ENCODE measurements at regions not wholly inside any gene's neighbourhood (a gene's known extent, or its start where the extent isn't known, plus 50 kb on each side); places are given as distances from the start of the nearest gene placed in this dataset.
A peak's percentile ranks its signal among the peaks of the same experiment; 100 is the strongest.
"Not testable (repeated sequence)": the region's sequence is repeated elsewhere in the genome, so short reads cannot be mapped to it uniquely, and the experiment has no call there.

DNA sequence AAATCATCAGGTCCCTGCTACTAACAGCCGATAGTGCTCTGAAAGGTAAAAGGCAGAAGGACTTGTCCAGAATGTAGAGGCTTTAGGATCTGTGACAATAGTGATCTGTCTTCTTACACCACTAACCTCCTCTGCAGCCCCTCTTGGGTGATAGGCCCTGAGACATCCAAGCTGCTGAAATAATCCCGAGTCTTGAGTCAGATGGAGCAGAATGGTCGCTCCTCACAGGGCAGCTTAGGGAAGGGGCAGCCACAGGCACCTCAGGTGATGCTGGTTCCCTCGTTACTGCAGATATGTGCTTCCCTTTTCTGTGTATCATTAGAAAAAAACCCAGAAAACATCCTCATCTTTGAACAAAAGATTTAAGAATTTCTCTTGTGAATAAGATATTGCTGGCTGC lies 157.1 kb upstream of the DLX2 start:
- no peak for DNase-seq (ENCODE audit: low read depth)

DNA sequence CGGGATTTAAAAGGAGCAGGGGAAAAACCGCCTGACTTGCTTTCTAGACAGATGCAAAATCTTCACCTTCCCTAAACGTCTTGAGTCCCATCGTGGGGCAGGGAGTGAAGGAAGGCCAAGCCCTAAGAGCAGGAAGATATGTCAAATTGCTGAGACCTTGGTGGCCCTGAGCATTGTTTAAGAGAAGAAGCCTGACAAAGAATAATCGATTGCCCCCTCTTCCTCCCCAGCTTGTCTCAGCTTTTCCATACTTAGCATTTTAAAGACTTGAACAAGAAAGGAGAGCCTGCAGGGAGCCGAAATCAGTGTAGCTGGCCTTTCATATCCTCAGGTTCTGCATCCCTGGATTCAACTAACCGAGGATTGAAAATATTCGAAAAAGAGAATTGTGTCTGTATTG lies 157.6 kb upstream of the DLX2 start:
- no peak for DNase-seq (ENCODE audit: low read depth)

DNA sequence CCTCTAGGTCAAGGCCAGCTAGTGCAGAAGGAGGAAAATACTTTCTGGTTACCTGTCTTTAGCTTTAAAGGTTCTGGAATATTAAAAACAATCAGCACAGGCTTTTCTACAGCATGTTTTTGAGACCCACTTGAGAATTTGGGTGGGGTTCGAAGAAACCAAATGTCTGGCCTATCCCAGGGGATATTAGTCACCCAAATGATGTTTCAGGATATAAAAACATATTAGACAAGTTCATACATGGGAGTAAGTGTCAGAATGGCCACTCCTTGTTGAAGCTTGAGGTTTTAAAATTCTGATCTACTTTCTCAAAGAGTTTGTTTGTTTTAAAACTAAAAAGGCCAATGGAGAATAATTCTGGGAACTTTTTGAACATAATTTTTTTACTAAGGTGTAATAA lies 158.6 kb upstream of the DLX2 start:
- DNase-seq (ENCODE audit: low read depth): no peak

DNA sequence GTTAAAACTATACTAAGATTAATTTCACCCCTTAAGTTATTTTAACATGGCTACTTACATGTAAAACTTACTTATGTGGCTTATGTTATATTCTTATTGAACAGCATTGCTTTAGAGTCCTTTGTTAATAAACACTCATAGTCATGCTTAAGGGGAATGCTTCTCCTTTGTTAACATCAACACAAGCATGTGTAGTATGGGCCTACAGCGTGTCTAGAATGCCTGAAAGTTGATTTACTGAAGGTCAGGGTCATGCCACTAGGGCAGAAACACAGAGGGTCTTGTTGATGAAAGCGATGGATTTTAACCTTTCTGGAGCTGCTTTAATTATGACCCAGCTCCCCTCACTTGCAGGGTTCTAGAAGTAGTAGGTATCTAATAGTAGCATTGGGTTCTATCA lies 159.8 kb upstream of the DLX2 start:
- DNase-seq (ENCODE audit: low read depth): no peak

DNA sequence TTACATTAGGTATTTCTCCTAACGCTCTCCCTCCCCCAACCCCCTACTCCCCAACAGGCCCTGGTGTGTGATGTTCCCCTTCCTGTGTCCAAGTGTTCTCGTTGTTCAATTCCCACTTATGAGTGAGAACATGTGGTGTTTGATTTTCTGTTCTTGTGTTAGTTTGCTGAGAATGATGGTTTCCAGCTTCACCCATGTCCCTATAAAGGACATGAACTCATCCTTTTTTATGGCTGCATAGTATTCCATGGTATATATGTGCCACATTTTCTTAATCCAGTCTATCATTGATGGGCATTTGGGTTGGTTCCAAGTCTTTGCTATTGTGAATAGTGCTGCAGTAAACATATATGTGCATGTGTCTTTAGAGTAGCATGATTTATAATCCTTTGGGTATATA lies 162.1 kb upstream of the DLX2 start:
- DNase-seq (ENCODE audit: low read depth): not testable (repeated sequence)

DNA sequence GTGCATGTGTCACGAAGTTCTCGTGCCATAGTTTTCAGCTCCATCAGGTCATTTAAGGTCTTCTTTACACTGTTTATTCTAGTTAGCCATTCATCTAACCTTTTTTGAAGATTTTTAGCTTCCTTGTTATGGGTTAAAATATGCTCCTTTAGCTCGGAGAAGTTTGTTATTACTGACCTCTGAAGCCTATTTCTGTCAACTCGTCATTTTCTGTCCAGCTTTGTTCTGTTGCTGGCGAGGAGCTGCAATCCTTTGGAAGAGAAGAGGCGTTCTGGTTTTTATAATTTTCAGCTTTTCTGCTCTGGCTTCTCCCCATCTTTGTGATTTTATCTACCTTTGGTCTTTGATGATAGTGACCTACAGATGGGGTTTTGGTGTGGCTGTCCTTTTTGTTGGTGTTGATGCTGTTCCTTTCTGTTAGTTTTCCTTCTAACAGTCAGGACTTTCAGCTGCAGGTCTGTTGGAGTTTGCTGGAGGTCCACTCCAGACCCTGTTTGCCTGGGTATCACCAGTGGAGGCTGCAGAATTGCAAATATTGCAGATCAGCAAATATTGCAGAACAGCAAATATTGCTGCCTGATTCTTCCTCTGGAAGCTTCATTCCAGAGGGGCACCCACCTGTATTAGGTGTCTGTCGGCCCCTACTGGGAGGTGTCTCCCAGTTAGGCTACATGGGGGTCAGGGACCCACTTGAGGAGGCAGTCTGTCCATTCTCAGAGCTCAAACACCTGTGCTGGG lies 157.7 kb upstream of the ITGA6 start:
- DNase-seq (ENCODE audit: low read depth): not testable (repeated sequence)

DNA sequence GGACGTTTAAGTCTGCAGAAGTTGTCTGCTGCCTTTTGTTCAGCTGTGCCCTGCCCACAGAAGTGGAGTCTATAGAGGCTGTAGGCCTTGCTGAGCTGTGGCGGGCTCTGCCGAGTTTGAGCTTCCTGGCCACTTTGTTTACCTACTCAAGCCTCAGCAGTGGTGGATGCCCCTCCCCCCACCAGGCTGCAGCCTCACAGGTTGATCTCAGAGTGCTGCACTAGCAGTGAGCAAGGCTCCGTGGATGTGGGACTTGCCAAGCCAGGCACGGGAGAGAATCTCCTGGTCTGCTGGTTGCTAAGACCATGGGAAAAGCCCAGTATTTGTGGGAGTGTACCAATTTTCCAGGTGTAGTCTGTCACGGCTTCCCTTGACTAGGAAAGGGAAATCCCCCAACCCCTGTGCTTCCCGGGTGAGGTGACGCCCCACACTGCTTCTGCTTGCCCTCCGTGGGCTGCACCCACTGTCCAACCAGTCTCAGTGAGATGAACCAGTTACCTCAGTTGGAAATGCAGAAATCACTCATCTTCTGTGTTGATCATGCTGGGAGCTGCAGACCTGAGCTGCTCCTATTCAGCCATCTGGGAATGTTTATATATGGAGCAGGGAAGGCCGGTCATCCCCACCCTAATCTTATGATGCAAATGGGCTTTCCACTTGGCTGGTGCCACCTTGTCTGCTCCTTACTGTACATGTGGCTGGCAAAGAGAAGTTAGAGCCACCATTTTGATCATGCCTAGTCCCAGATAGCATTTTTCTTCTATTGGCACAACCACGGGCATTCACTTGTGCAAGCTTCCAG lies 156.9 kb upstream of the ITGA6 start:
- DNase-seq (ENCODE audit: low read depth): peak; percentile 15

DNA sequence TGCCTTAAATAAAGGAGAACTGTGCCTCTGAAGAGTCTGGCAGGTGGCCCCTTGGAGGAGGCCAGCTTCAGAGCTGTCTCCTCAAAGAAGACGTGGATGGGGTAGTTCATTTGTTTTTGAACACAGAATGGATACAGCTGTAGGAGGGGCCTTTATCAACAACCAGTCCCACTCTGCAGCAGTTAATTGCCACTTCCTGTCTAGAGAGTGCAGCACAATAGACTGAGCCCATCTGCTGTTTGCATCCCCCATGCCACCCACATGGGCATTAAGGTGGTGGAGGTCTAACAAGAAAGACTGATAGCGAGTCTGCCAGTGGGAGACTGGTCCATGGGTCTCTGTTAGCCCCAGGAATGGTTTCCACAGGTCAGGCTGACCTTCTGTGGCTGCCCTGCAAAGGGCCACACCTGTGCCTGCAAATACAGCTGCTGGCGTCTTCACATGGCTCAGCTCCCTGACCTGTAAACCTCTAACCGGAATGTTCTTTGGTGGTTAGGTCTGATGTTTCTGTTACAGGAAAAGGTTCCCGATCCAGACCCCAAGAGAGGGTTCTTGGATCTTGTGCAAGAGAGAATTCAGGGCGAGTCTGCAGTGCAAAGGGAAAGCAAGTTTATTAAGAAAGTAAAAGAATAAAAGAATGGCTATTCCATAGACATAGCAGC lies 153.3 kb upstream of the ITGA6 start:
- DNase-seq (ENCODE audit: low read depth): no peak

DNA sequence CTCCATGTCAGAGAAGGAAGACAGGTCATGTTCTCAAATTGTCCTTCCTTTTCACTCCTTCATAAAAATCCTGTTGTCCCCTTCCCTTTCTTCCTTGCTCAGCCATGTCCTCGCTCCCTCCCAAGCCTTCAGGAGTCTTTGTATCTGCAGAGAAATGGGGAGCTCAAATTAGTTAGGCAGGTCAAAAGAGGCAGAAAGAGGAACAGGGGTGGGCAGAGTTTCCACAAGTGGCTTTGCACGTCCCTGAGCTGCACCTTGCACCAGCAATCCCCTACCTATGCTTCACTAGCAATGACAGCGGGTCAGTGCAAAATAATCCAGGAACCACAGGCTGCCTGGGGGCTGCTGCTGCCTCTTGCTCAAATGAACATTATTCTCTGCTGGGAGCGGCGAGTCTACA lies 152.1 kb upstream of the ITGA6 start:
- DNase-seq (ENCODE audit: low read depth): no peak

DNA sequence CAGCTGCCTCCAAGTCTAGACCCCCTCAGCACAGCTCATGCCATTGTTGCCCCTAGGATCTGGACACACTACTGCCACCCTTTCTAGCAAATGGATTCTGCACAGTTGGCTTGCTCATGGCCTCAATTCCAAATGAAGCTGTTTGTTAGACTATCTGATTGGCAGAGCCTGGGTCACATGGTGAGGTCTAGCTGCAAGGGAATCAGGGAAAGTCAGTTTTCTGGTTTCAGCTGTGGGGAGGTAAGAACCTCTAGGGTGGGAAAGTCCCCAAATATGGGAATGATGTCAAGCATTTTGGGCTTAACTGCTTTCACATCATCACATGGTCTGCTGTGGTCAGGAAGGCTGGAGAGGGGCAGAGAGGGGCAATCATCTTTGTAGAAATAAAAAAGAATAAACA lies 150.4 kb upstream of the ITGA6 start:
- no peak for DNase-seq (ENCODE audit: low read depth)

DNA sequence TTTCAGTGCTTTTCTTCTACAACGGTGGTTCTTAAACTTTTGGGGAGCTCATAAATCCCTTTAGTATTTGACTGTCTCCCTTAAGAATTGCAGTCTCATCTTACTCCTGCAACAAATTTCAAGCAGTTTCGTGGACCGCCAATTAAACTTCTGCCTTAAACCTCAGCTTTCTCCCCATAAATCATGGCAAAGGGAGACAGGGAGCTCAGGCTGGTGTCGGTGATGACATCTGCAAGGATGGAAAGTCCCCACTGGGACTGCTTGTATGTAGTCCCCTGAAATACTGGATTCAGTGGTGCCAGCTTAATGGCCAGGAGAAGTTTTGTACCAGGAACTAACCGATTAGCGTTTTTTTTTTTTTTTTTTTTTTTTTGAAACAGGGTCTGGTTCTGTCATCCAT lies 148.7 kb upstream of the ITGA6 start:
- no peak for DNase-seq (ENCODE audit: low read depth)

DNA sequence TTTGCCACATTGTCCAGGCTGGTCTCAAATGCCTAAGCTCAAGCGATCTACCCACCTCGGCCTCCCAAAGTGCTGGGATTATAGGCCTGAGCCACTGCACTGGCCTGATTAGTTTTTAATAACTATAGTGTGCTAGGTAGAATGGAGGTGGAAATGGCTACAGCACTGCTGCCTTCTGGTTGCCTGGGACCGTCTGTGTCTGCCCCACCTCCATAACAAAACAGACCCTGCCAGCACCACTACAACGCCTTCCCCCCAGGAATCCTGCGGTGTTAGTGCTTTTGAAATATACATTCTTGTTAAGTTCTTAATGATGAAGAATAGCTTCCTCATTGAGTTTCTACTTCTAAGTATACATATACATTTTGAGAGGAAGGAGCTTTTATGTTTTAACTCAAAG lies 148.2 kb upstream of the ITGA6 start:
- DNase-seq (ENCODE audit: low read depth): no peak

DNA sequence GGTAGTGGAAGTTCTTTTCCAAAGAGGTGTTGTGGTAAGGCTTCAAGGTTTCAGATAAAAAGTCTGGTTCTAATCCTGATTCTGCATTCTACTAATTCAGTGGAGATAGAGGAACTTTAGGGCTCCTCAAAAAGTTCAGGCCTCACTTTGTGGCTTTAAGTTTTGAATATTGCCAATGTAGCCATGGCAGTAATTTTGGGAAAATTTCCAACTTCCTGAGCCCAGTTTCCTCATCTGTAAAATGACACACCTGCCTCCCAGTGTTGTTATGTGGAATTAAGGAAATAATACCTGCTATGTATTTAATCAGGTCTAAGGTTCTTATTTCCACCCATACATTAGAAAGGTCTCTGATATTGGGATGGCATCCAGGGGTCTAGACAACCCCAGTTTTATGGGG lies 147.6 kb upstream of the ITGA6 start:
- no peak for DNase-seq (ENCODE audit: low read depth)

DNA sequence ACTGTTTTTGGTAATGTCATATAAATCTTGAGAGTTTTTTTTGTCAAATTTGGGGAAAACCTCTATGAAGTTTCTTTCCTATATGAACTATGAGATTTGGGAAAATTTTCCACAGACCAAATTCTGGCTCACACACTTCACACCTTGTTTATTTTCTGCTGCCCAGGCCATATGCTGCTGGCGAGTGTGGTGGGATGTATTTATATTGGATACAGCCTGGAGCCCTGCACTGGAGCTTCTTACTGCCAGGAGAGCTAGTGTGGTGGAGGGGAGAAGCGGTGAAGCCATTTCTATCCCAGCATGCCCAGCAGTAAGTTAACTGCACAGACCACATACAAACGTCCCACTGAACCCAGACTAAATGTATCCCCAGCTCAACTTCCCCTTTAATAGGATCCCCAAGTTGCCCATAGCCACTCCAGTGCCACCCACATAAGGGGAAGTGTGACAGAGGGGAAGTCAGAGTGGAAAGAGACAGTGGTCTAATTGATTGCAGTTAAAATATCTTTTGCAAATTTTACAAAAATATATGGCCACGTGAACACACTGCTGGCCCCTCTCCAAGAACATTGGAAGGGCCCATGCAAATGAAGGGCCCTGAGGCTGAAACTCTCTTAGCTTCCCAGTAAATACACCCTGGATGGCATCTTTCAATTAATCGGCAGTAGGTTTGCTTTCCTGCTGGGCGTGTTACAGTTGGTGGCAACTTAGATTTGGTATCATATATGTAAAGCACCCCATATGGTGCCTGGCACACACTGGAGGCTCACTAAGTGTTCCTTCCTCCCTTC lies 146.6 kb upstream of the ITGA6 start:
- no peak for DNase-seq (ENCODE audit: low read depth)

DNA sequence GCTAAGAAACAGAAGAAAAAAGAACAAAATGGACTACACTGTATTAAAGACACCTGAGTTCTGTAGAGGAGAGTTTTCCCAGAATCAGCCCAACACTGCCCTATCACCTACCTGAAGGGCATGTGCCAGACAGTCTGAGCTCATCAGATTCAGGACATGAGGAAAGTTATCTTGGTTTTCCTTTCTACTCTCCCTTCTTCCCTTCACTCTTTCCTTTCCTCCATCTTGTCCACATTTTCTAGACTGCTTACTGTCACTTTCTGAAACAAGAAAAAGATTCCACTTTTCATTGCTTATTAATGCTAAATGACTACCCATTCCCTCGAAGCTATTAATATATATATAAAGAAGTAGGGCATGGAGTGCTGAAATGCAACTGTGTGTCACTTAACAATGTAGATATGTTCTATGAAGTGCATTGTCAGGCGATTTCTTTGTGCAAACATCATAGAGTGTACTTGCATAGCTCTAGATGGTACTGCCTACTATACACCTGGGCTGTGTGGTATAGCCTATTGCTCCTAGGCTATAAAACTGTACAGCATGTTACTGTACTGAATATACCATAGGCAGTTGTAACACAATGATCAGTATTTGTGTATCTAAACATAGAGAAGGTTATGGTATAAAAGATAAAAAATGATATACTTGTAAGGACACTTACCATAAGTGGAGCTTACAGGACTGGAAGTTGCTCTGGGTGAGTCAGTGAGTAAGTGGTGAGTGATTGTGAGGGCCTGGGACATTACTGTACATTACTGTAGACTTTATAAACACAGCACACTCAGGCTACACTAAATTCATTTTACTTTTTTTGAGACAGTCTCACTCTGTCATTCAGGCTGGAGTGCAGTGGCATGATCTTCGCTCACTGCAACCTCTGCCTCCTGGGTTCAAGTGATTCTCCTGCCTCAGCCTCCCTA lies 145.5 kb upstream of the ITGA6 start:
- no peak for DNase-seq (ENCODE audit: low read depth)

DNA sequence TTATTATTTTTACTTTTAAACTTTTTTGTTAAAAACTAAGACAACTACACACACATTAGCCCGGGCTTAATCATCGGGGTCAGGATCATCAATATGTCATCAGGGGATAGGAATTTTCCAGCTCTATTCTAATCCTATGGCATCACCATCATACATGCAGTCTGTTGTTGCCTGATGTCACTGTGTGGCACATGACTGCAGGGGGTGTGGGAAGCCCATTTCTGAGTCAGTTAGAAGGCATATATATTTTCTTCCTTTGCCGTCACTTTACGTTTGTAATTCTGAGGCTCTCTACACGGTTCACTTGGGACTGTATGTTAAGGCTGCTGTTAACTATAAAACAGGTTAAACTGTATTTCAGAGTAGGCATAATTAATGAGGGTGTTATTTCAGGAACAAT lies 144.4 kb upstream of the ITGA6 start:
- no peak for DNase-seq (ENCODE audit: low read depth)

DNA sequence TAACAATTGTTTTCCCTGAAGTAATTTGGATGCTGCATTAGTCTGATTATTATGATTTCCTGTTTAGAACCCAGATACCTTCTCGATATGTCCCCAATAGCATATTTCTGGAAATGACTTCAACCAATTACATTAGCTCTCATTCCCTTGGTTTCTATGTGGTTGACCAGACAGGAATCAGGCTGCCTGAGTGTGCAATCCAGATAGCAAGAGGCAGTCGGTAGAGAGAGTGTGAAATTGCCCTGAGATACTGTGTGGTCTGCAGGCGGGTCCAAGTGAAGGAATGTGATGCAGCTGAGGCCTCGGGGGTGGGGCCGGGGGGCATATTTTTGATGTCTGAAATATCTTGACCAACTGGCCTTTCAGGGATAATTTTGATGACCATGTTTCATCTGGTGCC lies 143.9 kb upstream of the ITGA6 start:
- no peak for DNase-seq (ENCODE audit: low read depth)

DNA sequence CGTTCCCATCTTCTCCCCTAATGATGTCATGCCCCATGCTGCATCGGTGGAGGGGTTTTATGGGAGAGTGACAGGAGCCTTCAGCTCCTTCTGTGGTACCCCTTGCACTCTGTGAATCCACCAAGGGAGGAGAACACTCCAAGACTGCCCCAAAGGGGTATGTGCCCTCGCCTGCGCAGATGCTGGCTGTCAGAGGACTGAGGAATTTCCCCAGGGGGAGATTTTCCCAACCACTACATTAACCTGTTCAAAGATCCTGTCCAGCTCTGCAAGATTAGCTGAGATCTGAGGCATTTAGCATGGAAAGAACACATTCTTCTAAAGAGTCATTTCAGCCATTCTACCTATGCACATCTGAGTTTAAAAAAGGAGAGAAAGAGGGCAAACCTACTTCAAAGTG lies 143.2 kb upstream of the ITGA6 start:
- DNase-seq (ENCODE audit: low read depth): no peak

DNA sequence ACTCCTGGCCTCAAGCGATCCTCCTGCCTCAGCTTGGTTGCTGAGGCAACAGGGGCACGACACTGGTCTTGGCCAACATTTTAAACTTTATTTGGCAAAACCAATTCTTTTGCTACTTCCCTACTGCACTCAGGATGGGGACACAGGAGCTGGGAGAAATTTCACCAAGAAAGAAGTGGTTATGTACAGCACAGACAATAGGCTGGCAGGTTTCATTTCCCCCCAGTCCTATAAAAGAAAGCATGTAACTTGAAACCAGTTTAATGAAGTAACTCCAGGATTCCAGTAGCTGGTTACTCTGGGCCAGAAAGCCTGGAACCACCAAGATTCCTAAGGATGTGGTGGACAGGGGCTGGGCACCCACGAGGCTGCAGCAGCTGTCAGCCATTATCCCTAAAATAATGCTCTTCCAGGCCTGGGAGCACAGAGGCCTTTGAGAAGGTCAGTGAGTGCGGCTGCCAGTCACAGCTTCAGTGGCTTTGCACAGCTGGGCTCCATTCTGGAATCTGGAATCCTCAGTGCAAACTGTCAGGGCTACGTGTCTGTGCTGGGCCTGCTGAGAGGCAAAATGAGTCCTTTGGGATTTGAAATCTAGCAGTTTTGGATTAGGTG lies 142.3 kb upstream of the ITGA6 start:
- DNase-seq (ENCODE audit: low read depth): no peak

DNA sequence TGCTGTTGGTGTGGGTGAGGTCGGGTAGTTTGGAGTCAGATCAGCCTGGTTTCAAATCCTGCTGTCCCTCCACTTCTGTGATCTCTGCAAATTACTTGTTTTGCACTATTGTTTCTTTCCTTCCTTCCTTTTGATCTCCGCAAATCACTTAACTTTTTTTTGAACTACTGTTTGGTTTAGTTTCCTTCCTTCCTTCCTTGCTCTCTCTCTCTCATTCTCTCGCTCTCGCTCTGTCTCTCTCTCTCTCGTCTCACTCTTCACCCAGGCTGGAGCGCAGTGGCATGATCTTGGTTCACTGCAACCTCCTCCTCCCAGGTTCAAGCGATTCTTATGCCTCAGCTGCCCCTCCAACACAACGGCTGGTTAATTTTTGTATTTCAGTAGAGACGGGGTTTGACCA lies 141.6 kb upstream of the ITGA6 start:
- DNase-seq (ENCODE audit: low read depth): no peak

DNA sequence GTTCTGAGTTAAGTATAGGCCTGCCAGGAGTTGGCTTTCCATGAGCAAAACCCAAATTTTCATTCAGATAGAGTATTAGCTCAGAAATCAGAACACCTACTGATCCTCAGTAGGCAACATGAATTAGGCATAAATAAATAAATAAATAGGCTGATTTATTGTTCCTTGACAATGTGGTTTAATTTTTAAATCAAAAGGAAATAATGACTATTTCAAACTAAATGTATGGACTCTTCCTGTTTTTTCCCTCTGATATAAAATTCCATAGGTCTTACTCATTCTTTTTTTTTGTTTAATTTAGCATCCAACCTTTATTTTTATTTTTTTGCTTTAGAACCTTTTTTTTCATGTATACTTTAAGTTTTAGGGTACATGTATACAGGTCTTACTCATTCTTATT lies 140.2 kb upstream of the ITGA6 start:
- no peak for DNase-seq (ENCODE audit: low read depth)
